Right lobe of liver (tissue), 6 donors: ENCODE measurements at regions not wholly inside any gene's neighbourhood (a gene's known extent, or its start where the extent isn't known, plus 50 kb on each side); places are given as distances from the start of the nearest gene placed in this dataset.
A peak's percentile ranks its signal among the peaks of the same experiment; 100 is the strongest.
"Not testable (repeated sequence)": the region's sequence is repeated elsewhere in the genome, so short reads cannot be mapped to it uniquely, and the experiment has no call there.

Experiments used
- ATAC-seq, 4 donors: fragments of 200-7000 bp; cut with Tn5 transposase; one replicate each; pipeline ENCODE4 v1.9.1; 2020; ENCODE audit warnings: mild to moderate bottlenecking in 4 of 4, moderate library complexity in 4 of 4
- DNase-seq, 3 donors: peaks; one replicate each; pipeline ENCODE4 v3.0.0-alpha.2; 2020
- H3K27ac ChIP-seq, 3 donors: fragments of 200-600 bp; one replicate each; pipeline ENCODE4 v1.8.0; 2022
- H3K27me3 ChIP-seq, 2 donors: fragments of 200-600 bp; one replicate each; pipeline ENCODE4 v1.8.0; 2022
- H3K36me3 ChIP-seq, 4 donors: fragments of 200-600 bp; sonication (generic) in 1 of 4; one replicate each; pipeline versions ENCODE4 v1.5.1 to v1.8.0; 2017 to 2022; ENCODE audit warnings: control low read depth in 1 of 4
- H3K4me1 ChIP-seq, 4 donors: fragments of 200-600 bp; sonication (generic) in 1 of 4; one replicate each; pipeline versions ENCODE4 v1.5.1 to v1.8.0; 2017 to 2022; ENCODE audit warnings: control low read depth in 1 of 4
- H3K4me3 ChIP-seq, 3 donors: fragments of 200-600 bp; one replicate each; pipeline ENCODE4 v1.8.0; 2022
- H3K9me3 ChIP-seq, 4 donors: fragments of 200-600 bp; sonication (generic) in 1 of 4; one replicate each; pipeline versions ENCODE4 v1.5.1 to v1.8.0; 2017 to 2022; ENCODE audit warnings: control low read depth in 1 of 4
- POLR2A ChIP-seq: fragments of 450-650 bp; IDR thresholded peaks from one replicate; pipeline ENCODE4 v1.6.1; 2017; ENCODE audit warnings: antibody characterized with exemption, mild to moderate bottlenecking
- WGBS: methylation state at CpG from one replicate; pipeline ENCODE4 v1.1.6; 2018; ENCODE audit warnings: low coverage, low lambda C conversion rate; ENCODE audit not compliant: insufficient coverage; ENCODE audit errors: missing lambda C conversion rate; 5-methylcytosine and 5-hydroxymethylcytosine counted together
- intact Hi-C, 2 donors: fragments of 100-400 bp; cut with DNase I; formaldehyde crosslinking; loops; one replicate each; pipeline versions ENCODE4 v1.11.2 to v1.14.1; 2022
- TF ChIP-seq, protein P1 (sequence below), 4 donors: fragments of 200-600 bp in 3 of 4; fragments of 450-650 bp in 1 of 4; IDR thresholded peaks; one replicate each; pipeline versions ENCODE4 v1.5.1 to v1.8.0; 2016 to 2022; ENCODE audit warnings: antibody characterized with exemption in 4 of 4, mild to moderate bottlenecking in 2 of 4
- donor health status: DM: no; HTN: yes; CAD: no.
- donor health status: DM: no; HTN: no; CAD: no.
- donor health status: DM: no; HTN: no; CAD: no.
- donor health status: DM: no; HTN: yes; CAD: no.
- donor health status: DM: no; HTN: yes; CAD: no.

DNA sequence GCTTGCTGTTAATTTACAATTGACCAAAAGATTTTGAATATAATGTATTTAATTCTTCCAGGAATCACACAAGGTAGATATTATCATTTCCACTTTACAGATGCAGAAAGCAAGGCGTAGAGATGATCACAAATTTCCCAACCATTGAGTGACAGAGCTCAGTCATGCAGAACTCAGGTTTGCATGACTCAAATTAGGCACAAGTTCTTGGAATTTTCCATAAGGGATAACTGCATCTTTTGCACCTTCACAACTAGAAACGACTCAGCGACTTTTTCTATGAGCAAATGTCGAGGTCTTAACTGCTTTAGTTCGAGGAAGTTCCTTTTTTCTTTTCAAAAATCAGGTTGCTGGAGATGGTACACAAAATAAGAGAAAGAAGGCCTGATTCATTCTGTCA is 265.5 kb upstream of the PAPPA start:
- Histone ChIP-seq H3K4me1 (no peaks in the 10 kb centered on the region), H3K9me3 (no peaks in the 10 kb centered on the region), H3K36me3 (no peaks in the 10 kb centered on the region), H3K27me3 (no peaks in the 10 kb centered on the region), H3K4me3 (no peak overlapping the region), H3K27ac (no peak overlapping the region)
- TF ChIP-seq POLR2A: no peak
- TF ChIP-seq, protein P1, sequence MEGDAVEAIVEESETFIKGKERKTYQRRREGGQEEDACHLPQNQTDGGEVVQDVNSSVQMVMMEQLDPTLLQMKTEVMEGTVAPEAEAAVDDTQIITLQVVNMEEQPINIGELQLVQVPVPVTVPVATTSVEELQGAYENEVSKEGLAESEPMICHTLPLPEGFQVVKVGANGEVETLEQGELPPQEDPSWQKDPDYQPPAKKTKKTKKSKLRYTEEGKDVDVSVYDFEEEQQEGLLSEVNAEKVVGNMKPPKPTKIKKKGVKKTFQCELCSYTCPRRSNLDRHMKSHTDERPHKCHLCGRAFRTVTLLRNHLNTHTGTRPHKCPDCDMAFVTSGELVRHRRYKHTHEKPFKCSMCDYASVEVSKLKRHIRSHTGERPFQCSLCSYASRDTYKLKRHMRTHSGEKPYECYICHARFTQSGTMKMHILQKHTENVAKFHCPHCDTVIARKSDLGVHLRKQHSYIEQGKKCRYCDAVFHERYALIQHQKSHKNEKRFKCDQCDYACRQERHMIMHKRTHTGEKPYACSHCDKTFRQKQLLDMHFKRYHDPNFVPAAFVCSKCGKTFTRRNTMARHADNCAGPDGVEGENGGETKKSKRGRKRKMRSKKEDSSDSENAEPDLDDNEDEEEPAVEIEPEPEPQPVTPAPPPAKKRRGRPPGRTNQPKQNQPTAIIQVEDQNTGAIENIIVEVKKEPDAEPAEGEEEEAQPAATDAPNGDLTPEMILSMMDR (IDR thresholded peaks at IDR 0.05): no peak
- 51% methylated on average over 5 of the region's 5 CpGs for WGBS
- no peak for DNase-seq
- intact Hi-C loops: no loop called here
- ATAC-seq: no peak

DNA sequence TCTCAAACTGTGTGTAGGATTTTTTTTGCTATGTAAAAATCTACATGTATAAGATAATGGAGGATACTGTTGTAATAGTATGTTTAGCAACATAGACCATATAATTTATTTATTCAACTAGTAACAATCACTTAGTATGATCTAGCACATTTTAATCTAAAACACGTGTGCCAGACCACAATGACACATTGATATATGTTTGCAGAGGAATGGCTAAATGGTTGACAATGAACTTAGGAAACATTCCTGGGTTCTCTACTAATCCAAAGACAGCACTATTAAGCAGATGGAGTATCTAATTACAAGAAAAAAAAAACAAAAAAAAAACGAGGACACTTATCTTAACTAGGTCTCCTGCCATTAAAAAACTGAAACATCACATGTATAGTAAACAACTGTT is 261.7 kb upstream of the PAPPA start:
- Histone ChIP-seq H3K36me3 (no peaks in the 10 kb centered on the region), H3K27ac (no peak overlapping the region), H3K4me1 (no peaks in the 10 kb centered on the region), H3K9me3 (no peaks in the 10 kb centered on the region), H3K4me3 (no peak overlapping the region), H3K27me3 (no peaks in the 10 kb centered on the region)
- DNase-seq: no peak
- intact Hi-C loops: no loop called here
- 11% methylated on average over 2 of the region's 2 CpGs for WGBS
- no peak for ATAC-seq
- TF ChIP-seq POLR2A: no peak
- TF ChIP-seq, protein P1 (IDR thresholded peaks at IDR 0.05): no peak

DNA sequence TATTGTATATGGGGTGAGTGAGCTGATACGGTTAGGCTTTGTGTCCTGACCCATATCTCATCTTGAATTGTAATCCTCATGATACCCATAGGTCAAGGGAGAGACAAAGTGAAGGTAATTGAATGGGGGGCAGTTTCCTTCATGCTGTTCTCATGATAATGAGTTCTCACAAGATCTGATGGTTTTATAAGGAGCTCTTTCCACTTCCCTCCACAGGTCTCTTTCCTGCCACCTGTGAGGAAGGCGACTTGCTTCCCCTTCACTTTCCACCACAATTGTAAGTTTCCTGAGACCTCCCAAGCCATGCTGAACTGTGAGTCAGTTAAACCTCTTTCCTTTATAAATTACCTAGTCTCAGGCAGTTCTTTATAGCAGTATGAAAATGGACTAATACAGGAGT is 255.1 kb upstream of the PAPPA start:
- H3K36me3 ChIP-seq, DNase-seq, H3K27me3 ChIP-seq, H3K4me1 ChIP-seq, H3K4me3 ChIP-seq, H3K27ac ChIP-seq, H3K9me3 ChIP-seq, intact Hi-C loops, ATAC-seq: not testable (repeated sequence)
- WGBS: 17% methylated on average over 2 of the region's 2 CpGs

DNA sequence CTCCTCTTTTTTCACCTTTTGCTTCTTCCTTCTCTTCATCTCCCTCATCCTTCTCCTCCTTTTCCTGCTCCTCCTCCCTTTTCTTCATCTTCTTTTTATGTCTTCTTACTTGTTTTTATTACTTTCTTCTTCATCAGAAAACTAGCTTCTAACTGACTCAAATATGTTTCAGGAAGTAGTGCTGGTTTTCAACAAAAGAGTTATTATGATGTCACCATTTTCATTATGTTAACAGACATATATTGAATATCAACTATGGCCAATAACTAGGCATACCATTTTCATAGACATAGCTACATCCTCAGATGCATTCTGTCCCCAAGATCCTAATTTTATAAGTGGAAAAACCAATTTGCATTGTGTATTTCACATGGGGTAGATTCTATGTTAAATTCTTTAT is 252.9 kb upstream of the PAPPA start:
- no peaks in the 10 kb centered on the region for H3K36me3 ChIP-seq
- H3K9me3 ChIP-seq: no peaks in the 10 kb centered on the region
- intact Hi-C loops: no loop called here
- H3K27ac ChIP-seq: no peak overlapping the region
- no peaks in the 10 kb centered on the region for H3K4me1 ChIP-seq
- ATAC-seq: no peak
- no peak for TF ChIP-seq POLR2A
- TF ChIP-seq, protein P1 (IDR thresholded peaks at IDR 0.05): no peak
- no peak overlapping the region for H3K4me3 ChIP-seq
- no peaks in the 10 kb centered on the region for H3K27me3 ChIP-seq
- DNase-seq: no peak

DNA sequence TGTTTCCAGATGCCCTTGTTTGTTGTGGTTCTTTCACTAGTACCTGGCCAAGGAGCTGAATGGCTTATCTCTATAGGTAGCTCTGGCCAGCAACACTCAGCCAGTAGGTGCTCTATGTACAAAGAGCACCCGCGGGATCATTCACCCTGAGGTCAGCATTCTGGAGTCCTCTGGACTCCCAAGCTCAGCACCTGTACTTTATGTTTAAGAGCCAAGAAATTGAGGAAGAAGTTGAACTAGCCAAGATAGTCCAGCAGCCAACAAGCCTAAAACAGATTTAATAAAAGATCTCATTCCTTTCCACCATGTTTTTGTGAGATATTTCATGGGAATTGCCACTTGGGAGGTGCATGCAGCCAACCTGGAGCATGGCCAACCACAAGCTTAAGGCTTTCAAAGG is 242.6 kb upstream of the PAPPA start:
- DNase-seq (peak; percentile 30 to 57 (median 46)), ATAC-seq (peak; percentile 73 to 92 (median 78))
- Histone ChIP-seq H3K4me3 (no peak overlapping the region), H3K9me3 (no peaks in the 10 kb centered on the region), H3K36me3 (no peaks in the 10 kb centered on the region), H3K27me3 (no peaks in the 10 kb centered on the region), H3K4me1 (peaks cover 0 to 7% (median 0%) of the 10 kb centered on the region in 4 donors), H3K27ac (no peak overlapping the region)
- intact Hi-C loops: no loop called here
- TF ChIP-seq, protein P1 (IDR thresholded peaks at IDR 0.05): no peak
- no peak for TF ChIP-seq POLR2A
- WGBS: 41% methylated on average over 2 of the region's 2 CpGs
